H1 (cell line): ENCODE measurements at regions not wholly inside any gene's neighbourhood (a gene's known extent, or its start where the extent isn't known, plus 50 kb on each side); places are given as distances from the start of the nearest gene placed in this dataset.

Experiments
- CBX5 ChIP-seq: fragments of 300-800, 300-1000 bp; sonication (generic); IDR thresholded peaks from 2 replicates; pipeline ENCODE4 v1.7.1; 2016; ENCODE audit warnings: antibody characterized with exemption, low read length, low read depth
- EZH2 ChIP-seq: fragments of 200-600 bp; sonication (generic); IDR thresholded peaks from 2 replicates; pipeline ENCODE4 v1.7.1; 2012; ENCODE audit warnings: low read depth, mild to moderate bottlenecking, moderate library complexity, low read length, inconsistent platforms; ENCODE audit not compliant: severe bottlenecking
- FOSL1 ChIP-seq: IDR thresholded peaks from 2 replicates; pipeline ENCODE4 v1.6.1; 2011; ENCODE audit warnings: mild to moderate bottlenecking, low read depth, low read length, moderate library complexity; ENCODE audit not compliant: insufficient read depth
- NRF1 ChIP-seq: IDR thresholded peaks from 2 replicates; pipeline ENCODE4 v1.6.1; 2011; ENCODE audit warnings: mild to moderate bottlenecking, low read depth, low read length, improper control_type of control experiment
- SP1 ChIP-seq: IDR thresholded peaks from 2 replicates; pipeline ENCODE4 v1.6.1; 2011; ENCODE audit warnings: low read depth, low read length
- TAF7 ChIP-seq: optimal IDR thresholded peaks from 2 replicates; pipeline ENCODE3; 2011; ENCODE audit warnings: low read depth, mild to moderate bottlenecking, inconsistent platforms, low read length, moderate library complexity, borderline replicate concordance
- TF ChIP-seq, protein P1 (sequence below): fragments of 300-600 bp; sonication (generic); IDR thresholded peaks from 2 replicates; pipeline ENCODE4 v1.7.1; 2012; ENCODE audit warnings: low read length, moderate library complexity, mild to moderate bottlenecking, inconsistent platforms; ENCODE audit not compliant: insufficient replicate concordance
- TF ChIP-seq, protein P2 (sequence below): IDR thresholded peaks from 2 replicates; pipeline ENCODE4 v1.6.1; 2012; ENCODE audit warnings: inconsistent platforms
- TF ChIP-seq, protein P3 (sequence below): IDR thresholded peaks from 2 replicates; pipeline ENCODE4 v1.6.1; 2011; ENCODE audit warnings: low read depth, mild to moderate bottlenecking, low read length; ENCODE audit not compliant: insufficient read depth

DNA sequence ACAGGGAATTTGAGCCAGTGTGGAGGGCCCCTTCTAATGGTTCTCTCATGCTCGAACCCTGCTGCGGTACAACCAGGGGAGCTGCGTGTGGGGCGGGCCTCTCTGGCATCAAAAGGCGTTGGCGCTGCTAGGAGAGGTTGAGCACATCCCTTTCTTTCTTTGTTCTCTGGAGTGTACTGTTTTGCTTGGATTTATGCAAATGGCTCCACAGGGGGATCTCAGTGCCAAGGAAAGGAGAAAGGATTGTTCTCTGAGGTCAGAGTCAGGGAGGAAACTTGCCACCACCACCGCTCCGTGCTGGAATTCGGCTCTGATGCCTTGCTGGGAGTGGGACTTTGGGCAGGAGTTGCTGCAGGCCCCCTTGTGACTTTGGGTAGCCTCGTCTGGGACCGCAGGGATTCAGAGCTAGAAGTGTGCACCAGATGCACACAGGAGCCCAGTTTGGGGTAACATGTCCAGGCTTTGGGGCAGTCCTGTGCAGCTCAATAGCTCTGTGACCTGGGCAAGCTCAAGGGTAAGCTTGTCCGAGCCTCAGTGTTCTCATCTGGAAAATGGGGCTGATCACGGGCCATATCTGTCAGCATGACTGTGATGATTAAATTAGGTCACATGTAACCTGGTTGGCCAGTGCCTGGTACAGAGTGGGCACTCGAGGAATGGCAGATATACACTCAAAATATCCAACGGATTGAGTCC, 353.0 kb upstream of the EEF2KMT start (continued):
- TF ChIP-seq, protein P1, sequence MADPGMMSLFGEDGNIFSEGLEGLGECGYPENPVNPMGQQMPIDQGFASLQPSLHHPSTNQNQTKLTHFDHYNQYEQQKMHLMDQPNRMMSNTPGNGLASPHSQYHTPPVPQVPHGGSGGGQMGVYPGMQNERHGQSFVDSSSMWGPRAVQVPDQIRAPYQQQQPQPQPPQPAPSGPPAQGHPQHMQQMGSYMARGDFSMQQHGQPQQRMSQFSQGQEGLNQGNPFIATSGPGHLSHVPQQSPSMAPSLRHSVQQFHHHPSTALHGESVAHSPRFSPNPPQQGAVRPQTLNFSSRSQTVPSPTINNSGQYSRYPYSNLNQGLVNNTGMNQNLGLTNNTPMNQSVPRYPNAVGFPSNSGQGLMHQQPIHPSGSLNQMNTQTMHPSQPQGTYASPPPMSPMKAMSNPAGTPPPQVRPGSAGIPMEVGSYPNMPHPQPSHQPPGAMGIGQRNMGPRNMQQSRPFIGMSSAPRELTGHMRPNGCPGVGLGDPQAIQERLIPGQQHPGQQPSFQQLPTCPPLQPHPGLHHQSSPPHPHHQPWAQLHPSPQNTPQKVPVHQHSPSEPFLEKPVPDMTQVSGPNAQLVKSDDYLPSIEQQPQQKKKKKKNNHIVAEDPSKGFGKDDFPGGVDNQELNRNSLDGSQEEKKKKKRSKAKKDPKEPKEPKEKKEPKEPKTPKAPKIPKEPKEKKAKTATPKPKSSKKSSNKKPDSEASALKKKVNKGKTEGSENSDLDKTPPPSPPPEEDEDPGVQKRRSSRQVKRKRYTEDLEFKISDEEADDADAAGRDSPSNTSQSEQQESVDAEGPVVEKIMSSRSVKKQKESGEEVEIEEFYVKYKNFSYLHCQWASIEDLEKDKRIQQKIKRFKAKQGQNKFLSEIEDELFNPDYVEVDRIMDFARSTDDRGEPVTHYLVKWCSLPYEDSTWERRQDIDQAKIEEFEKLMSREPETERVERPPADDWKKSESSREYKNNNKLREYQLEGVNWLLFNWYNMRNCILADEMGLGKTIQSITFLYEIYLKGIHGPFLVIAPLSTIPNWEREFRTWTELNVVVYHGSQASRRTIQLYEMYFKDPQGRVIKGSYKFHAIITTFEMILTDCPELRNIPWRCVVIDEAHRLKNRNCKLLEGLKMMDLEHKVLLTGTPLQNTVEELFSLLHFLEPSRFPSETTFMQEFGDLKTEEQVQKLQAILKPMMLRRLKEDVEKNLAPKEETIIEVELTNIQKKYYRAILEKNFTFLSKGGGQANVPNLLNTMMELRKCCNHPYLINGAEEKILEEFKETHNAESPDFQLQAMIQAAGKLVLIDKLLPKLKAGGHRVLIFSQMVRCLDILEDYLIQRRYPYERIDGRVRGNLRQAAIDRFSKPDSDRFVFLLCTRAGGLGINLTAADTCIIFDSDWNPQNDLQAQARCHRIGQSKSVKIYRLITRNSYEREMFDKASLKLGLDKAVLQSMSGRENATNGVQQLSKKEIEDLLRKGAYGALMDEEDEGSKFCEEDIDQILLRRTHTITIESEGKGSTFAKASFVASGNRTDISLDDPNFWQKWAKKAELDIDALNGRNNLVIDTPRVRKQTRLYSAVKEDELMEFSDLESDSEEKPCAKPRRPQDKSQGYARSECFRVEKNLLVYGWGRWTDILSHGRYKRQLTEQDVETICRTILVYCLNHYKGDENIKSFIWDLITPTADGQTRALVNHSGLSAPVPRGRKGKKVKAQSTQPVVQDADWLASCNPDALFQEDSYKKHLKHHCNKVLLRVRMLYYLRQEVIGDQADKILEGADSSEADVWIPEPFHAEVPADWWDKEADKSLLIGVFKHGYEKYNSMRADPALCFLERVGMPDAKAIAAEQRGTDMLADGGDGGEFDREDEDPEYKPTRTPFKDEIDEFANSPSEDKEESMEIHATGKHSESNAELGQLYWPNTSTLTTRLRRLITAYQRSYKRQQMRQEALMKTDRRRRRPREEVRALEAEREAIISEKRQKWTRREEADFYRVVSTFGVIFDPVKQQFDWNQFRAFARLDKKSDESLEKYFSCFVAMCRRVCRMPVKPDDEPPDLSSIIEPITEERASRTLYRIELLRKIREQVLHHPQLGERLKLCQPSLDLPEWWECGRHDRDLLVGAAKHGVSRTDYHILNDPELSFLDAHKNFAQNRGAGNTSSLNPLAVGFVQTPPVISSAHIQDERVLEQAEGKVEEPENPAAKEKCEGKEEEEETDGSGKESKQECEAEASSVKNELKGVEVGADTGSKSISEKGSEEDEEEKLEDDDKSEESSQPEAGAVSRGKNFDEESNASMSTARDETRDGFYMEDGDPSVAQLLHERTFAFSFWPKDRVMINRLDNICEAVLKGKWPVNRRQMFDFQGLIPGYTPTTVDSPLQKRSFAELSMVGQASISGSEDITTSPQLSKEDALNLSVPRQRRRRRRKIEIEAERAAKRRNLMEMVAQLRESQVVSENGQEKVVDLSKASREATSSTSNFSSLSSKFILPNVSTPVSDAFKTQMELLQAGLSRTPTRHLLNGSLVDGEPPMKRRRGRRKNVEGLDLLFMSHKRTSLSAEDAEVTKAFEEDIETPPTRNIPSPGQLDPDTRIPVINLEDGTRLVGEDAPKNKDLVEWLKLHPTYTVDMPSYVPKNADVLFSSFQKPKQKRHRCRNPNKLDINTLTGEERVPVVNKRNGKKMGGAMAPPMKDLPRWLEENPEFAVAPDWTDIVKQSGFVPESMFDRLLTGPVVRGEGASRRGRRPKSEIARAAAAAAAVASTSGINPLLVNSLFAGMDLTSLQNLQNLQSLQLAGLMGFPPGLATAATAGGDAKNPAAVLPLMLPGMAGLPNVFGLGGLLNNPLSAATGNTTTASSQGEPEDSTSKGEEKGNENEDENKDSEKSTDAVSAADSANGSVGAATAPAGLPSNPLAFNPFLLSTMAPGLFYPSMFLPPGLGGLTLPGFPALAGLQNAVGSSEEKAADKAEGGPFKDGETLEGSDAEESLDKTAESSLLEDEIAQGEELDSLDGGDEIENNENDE = peak; percentile 9
- TF ChIP-seq, protein P2, sequence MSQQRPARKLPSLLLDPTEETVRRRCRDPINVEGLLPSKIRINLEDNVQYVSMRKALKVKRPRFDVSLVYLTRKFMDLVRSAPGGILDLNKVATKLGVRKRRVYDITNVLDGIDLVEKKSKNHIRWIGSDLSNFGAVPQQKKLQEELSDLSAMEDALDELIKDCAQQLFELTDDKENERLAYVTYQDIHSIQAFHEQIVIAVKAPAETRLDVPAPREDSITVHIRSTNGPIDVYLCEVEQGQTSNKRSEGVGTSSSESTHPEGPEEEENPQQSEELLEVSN = 0 out of 2 replicates have a peak, but pooled peaks have one; percentile 11
- TF ChIP-seq NRF1 (no peak), SP1 (no peak), TAF7 (no peak), FOSL1 (no peak), EZH2 (no peak), CBX5 (no peak)
- TF ChIP-seq, protein P3, sequence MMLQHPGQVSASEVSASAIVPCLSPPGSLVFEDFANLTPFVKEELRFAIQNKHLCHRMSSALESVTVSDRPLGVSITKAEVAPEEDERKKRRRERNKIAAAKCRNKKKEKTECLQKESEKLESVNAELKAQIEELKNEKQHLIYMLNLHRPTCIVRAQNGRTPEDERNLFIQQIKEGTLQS = no peak
